ENCODE measurements at regions not wholly inside any gene's neighbourhood (a gene's known extent, or its start where the extent isn't known, plus 50 kb on each side); places are given as distances from the start of the nearest gene placed in this dataset.

DNA sequence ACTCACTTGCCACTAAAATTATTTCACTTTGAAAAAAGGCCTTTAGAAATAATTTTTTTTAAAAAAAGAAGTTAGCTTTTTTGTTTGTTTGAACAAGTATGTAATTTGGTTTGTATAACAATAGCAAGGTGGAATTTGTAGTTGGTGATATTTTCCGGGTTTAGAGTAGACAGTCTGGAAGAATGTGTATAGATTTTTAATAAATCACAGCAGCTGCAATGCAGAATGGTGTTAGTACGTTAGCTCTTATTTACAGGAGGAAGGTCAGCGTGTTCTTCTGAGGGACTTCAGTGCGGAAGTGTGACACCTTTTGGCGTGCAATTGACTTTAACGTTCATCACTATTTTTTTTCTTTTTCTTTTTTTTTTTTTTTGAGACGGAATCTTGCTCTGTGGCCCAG is 115.4 kb downstream of the PLEKHG1 start:
- Histone ChIP-seq H3K27ac (ENCODE audit: low read depth, low read length) (no peak overlapping the region), H2BK12ac (ENCODE audit: low read depth, low read length) (no peak overlapping the region), H2BK15ac (ENCODE audit: low read length) (no peak overlapping the region), H2AFZ (ENCODE audit: low read length) (no peak overlapping the region), H3K56ac (replicated peaks; ENCODE audit: insufficient read length, low read depth, low read length) (no peak overlapping the region), H3K14ac (ENCODE audit: insufficient read length) (no peak overlapping the region), H3K79me2 (ENCODE audit: control insufficient read depth in 1 of 2, insufficient read depth in 2 of 2, low read length in 2 of 2) (no peaks in the 10 kb centered on the region), H3K36me3 (ENCODE audit: control insufficient read depth in 2 of 4, insufficient read depth in 4 of 4, low read length in 3 of 4) (no peaks in the 10 kb centered on the region), H3K4ac (replicated peaks; ENCODE audit: insufficient read length, low read depth, low read length) (no peak overlapping the region), H3K18ac (ENCODE audit: extremely low read depth, low read length) (no peak overlapping the region), H2AK5ac (ENCODE audit: low read depth, low read length) (no peak overlapping the region), H4K5ac (ENCODE audit: insufficient read length, low read depth, low read length) (no peak overlapping the region), H2BK120ac (replicated peaks; ENCODE audit: low read depth, low read length) (no peak overlapping the region), H2BK5ac (ENCODE audit: low read depth, low read length) (no peak overlapping the region), H3K27me3 (replicated peaks in 1 of 4; ENCODE audit: control insufficient read depth in 3 of 4, extremely low read depth in 1 of 4, insufficient read depth in 3 of 4, low read length in 3 of 4) (no peaks in the 10 kb centered on the region), H3K4me3 (ENCODE audit: extremely low read depth in 1 of 4, insufficient read depth in 2 of 4, low read depth in 3 of 4, low read length in 4 of 4) (no peak overlapping the region), H3K9ac (replicated peaks in 1 of 4; ENCODE audit: extremely low read depth in 1 of 4, low read depth in 3 of 4, low read length in 3 of 4) (no peak overlapping the region), H4K8ac (ENCODE audit: extremely low read depth, insufficient read depth, low read length) (no peak overlapping the region), H3K4me2 (ENCODE audit: insufficient read depth in 1 of 2, low read depth in 2 of 2, low read length in 2 of 2) (no peak overlapping the region), H3K4me1 (replicated peaks in 1 of 4; ENCODE audit: control insufficient read depth in 3 of 4, insufficient read depth in 4 of 4, low read length in 3 of 4) (peaks cover 0 to 6% (median under 1%) of the 10 kb centered on the region in 4 experiments; a peak in 2 of 7 replicates), H3K23ac (ENCODE audit: insufficient read length) (no peak overlapping the region), H2BK20ac (ENCODE audit: low read length) (no peak overlapping the region), H3K9me3 (ENCODE audit: insufficient read depth in 2 of 2, low read depth in 1 of 2, low read length in 1 of 2) (no peaks in the 10 kb centered on the region), H3K23me2 (ENCODE audit: low read depth, low read length) (no peaks in the 10 kb centered on the region), H3K79me1 (ENCODE audit: low read depth, low read length) (no peaks in the 10 kb centered on the region), H4K91ac (replicated peaks; ENCODE audit: insufficient read length, low read length) (no peak overlapping the region), H4K20me1 (replicated peaks in 1 of 2; ENCODE audit: control insufficient read depth in 1 of 2, insufficient read depth in 2 of 2, low read length in 2 of 2) (no peaks in the 10 kb centered on the region)
- 93% methylated on average over 6 of the region's 7 CpGs; no CpG with 5 or more reads in 1 of the 2 experiments for WGBS, 2 experiments (ENCODE audit: extremely low coverage in 1 of 2, insufficient coverage in 1 of 2, insufficient read length in 1 of 2, insufficient replicate concordance in 2 of 2, low coverage in 1 of 2, low lambda C conversion rate in 2 of 2, missing lambda C conversion rate in 1 of 2)
- DNase-seq (ENCODE audit: low read depth in 1 of 2, low spot score in 2 of 2) (no peak), FAIRE-seq (no peak)
- ChIA-PET POLR2A (ENCODE audit: partially characterized antibody) (interaction anchor here (0.9 kb wide), 1 partner anchor 9 kb away, joined by 4 read pairs; no protein-coding TSS in a partner anchor), CTCF (ENCODE audit: partially characterized antibody) (no interaction called here)
- TF ChIP-seq SAP30 (IDR thresholded peaks at IDR 0.05; ENCODE audit: insufficient read depth, insufficient replicate concordance, low read length) (no peak), CEBPB (IDR thresholded peaks at IDR 0.05; ENCODE audit: low read depth, low read length) (no peak), RFX5 (IDR thresholded peaks at IDR 0.05; ENCODE audit: borderline replicate concordance, low read depth, low read length) (no peak), GTF2F1 (IDR thresholded peaks at IDR 0.05; ENCODE audit: borderline replicate concordance, low read depth, low read length) (no peak), SP4 (IDR thresholded peaks at IDR 0.05; ENCODE audit: low read length) (no peak), NANOG (IDR thresholded peaks at IDR 0.05; ENCODE audit: insufficient read depth, low read depth, low read length, poor library complexity, severe bottlenecking) (no peak), TAF7 (optimal IDR thresholded peaks at IDR 0.05; ENCODE audit: borderline replicate concordance, low read depth, low read length) (no peak), MAX (IDR thresholded peaks at IDR 0.05) (no peak), GABPA (IDR thresholded peaks at IDR 0.05; ENCODE audit: borderline replicate concordance, insufficient read depth, low read length) (no peak), HDAC2 (IDR thresholded peaks at IDR 0.05; ENCODE audit: borderline replicate concordance in 1 of 2, low read depth in 2 of 2, low read length in 2 of 2) (no peak), RXRA (IDR thresholded peaks at IDR 0.05; ENCODE audit: insufficient read depth, low read depth, low read length) (no peak)
- TF ChIP-seq, protein P1, sequence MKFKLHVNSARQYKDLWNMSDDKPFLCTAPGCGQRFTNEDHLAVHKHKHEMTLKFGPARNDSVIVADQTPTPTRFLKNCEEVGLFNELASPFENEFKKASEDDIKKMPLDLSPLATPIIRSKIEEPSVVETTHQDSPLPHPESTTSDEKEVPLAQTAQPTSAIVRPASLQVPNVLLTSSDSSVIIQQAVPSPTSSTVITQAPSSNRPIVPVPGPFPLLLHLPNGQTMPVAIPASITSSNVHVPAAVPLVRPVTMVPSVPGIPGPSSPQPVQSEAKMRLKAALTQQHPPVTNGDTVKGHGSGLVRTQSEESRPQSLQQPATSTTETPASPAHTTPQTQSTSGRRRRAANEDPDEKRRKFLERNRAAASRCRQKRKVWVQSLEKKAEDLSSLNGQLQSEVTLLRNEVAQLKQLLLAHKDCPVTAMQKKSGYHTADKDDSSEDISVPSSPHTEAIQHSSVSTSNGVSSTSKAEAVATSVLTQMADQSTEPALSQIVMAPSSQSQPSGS (IDR thresholded peaks at IDR 0.05; ENCODE audit: low read length) = no peak

Data from H1 (cell line).